ENCODE measurements at regions not wholly inside any gene's neighbourhood (a gene's known extent, or its start where the extent isn't known, plus 50 kb on each side); places are given as distances from the start of the nearest gene placed in this dataset.

DNA sequence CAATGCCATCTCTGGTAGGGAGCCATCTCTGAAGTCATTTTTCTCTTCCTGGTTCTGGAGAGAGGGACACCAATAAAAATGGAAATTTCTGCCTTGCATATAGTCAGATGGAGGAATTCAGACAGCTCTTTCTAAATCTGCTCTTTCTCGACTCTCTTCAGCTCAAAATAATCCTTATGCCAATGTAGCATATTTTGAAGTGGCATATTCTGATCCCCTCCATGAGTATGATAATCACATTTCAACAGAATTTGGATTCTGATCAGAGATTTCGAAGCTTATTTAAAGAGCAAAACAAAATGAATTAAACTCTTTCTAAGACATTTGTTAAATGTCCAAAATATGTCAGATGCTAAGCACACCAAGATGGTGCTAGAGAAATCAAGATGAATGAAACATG, 267.1 kb upstream of the BTBD3 start:
- TF ChIP-seq, protein P1, sequence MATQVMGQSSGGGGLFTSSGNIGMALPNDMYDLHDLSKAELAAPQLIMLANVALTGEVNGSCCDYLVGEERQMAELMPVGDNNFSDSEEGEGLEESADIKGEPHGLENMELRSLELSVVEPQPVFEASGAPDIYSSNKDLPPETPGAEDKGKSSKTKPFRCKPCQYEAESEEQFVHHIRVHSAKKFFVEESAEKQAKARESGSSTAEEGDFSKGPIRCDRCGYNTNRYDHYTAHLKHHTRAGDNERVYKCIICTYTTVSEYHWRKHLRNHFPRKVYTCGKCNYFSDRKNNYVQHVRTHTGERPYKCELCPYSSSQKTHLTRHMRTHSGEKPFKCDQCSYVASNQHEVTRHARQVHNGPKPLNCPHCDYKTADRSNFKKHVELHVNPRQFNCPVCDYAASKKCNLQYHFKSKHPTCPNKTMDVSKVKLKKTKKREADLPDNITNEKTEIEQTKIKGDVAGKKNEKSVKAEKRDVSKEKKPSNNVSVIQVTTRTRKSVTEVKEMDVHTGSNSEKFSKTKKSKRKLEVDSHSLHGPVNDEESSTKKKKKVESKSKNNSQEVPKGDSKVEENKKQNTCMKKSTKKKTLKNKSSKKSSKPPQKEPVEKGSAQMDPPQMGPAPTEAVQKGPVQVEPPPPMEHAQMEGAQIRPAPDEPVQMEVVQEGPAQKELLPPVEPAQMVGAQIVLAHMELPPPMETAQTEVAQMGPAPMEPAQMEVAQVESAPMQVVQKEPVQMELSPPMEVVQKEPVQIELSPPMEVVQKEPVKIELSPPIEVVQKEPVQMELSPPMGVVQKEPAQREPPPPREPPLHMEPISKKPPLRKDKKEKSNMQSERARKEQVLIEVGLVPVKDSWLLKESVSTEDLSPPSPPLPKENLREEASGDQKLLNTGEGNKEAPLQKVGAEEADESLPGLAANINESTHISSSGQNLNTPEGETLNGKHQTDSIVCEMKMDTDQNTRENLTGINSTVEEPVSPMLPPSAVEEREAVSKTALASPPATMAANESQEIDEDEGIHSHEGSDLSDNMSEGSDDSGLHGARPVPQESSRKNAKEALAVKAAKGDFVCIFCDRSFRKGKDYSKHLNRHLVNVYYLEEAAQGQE (IDR thresholded peaks at IDR 0.05; ENCODE audit: insufficient read depth in 1 of 2, low read depth in 2 of 2, low read length in 2 of 2): no peak
- TF ChIP-seq SIN3A (IDR thresholded peaks at IDR 0.05; ENCODE audit: borderline replicate concordance, insufficient read depth, low read length): no peak
- no peak for TF ChIP-seq FOXP2 (optimal IDR thresholded peaks at IDR 0.05; ENCODE audit: borderline replicate concordance, extremely low read depth, extremely low read length, insufficient read depth)
- TF ChIP-seq TAF1 (IDR thresholded peaks at IDR 0.05; ENCODE audit: borderline replicate concordance, insufficient read depth, low read length): no peak
- no peak for TF ChIP-seq POLR2AphosphoS5 (IDR thresholded peaks at IDR 0.05; ENCODE audit: low read depth, low read length)
